ENCODE measurements at regions not wholly inside any gene's neighbourhood (a gene's known extent, or its start where the extent isn't known, plus 50 kb on each side); places are given as distances from the start of the nearest gene placed in this dataset.

DNA sequence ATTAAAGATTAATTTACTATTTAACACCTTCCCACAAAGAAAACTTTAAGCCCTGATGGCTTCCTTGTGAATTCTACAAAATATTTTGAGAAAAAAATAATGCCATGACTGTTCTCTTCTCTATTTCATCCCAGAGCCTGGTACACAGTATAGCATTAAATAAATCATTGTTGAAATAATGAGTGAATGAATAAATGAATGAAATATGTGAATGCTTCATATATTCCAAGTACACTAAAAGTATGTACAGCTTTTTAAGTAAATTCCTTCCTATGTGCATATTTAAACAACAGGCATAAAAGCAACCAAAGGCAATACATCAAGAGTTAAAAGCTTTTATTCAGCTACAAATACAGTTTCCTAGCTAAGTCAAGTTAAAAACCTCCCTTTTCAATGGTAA, 144.9 kb upstream of the CCDC196 start:
- no peak for DNase-seq (ENCODE audit: extremely low read depth, low read depth)
- H3K4me3 ChIP-seq (replicated peaks; ENCODE audit: low read depth, low read length): no peak overlapping the region
- TF ChIP-seq, protein P1, sequence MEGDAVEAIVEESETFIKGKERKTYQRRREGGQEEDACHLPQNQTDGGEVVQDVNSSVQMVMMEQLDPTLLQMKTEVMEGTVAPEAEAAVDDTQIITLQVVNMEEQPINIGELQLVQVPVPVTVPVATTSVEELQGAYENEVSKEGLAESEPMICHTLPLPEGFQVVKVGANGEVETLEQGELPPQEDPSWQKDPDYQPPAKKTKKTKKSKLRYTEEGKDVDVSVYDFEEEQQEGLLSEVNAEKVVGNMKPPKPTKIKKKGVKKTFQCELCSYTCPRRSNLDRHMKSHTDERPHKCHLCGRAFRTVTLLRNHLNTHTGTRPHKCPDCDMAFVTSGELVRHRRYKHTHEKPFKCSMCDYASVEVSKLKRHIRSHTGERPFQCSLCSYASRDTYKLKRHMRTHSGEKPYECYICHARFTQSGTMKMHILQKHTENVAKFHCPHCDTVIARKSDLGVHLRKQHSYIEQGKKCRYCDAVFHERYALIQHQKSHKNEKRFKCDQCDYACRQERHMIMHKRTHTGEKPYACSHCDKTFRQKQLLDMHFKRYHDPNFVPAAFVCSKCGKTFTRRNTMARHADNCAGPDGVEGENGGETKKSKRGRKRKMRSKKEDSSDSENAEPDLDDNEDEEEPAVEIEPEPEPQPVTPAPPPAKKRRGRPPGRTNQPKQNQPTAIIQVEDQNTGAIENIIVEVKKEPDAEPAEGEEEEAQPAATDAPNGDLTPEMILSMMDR (IDR thresholded peaks at IDR 0.05; ENCODE audit: low read depth, low read length, missing control alignments): no peak

DNA sequence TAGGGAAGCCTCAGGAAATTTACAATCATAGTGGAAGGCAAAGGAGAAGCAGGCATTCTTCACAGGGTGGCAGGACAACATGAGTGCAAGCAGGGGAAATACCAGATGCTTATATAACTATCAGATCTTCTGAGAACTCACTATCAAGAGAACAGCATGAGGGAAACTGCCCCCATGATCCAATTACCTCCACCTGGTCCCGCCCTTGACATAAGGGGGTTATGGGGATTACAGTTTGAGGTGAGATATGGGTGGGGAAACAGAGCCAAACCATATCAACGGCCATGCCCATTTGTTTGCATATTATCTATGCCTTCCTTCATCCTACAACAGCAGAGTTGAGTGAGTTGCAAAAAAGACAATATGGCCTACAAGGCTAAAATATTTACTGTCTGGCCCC, 140.2 kb upstream of the CCDC196 start:
- TF ChIP-seq, protein P1 (IDR thresholded peaks at IDR 0.05; ENCODE audit: low read depth, low read length, missing control alignments): no peak
- no peak overlapping the region for H3K4me3 ChIP-seq (replicated peaks; ENCODE audit: low read depth, low read length)
- no peak for DNase-seq (ENCODE audit: extremely low read depth, low read depth)

DNA sequence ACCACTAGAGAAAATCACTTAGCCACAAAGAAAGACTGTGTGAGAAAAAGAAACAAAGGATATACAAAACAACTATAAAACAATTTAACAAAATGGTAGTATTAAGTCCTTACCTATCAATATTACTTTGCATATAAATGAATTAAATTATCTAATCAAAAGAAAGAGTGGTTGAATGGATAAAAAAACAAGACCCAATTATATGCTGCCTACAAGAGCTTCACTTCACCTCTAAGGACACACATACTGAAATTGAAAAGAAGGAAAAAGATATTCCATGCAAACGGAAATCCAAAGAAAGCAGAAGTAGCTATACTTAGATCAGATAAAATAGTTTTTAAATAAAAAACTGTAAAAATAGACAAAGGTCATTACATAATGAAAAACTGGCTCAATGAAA, 134.9 kb upstream of the CCDC196 start:
- no peak overlapping the region for H3K4me3 ChIP-seq (replicated peaks; ENCODE audit: low read depth, low read length)
- no peak for DNase-seq (ENCODE audit: extremely low read depth, low read depth)
- TF ChIP-seq, protein P1 (IDR thresholded peaks at IDR 0.05; ENCODE audit: low read depth, low read length, missing control alignments): no peak

DNA sequence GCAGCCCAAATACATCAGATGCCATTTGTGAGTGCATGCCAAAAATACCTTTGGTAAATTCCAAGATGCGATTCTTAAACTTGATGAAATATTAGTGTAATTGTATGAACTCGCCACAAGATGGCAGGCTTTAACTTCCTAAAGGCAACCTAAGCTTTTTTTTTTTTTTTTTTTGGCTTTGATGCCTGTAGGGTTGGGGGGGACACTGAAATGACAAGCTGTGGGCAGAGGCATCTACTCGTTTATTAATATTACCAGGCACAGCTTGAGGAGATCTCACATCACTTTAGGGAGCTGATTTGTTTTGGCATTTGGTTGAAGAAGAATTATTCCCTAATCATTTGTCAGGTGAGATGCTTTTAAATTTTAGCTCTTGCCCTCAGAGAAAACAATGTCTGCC, 126.7 kb upstream of the CCDC196 start:
- DNase-seq (ENCODE audit: extremely low read depth, low read depth): peak; percentile 19
- no peak overlapping the region for H3K4me3 ChIP-seq (replicated peaks; ENCODE audit: low read depth, low read length)
- TF ChIP-seq, protein P1 (IDR thresholded peaks at IDR 0.05; ENCODE audit: low read depth, low read length, missing control alignments): peak; percentile 36

DNA sequence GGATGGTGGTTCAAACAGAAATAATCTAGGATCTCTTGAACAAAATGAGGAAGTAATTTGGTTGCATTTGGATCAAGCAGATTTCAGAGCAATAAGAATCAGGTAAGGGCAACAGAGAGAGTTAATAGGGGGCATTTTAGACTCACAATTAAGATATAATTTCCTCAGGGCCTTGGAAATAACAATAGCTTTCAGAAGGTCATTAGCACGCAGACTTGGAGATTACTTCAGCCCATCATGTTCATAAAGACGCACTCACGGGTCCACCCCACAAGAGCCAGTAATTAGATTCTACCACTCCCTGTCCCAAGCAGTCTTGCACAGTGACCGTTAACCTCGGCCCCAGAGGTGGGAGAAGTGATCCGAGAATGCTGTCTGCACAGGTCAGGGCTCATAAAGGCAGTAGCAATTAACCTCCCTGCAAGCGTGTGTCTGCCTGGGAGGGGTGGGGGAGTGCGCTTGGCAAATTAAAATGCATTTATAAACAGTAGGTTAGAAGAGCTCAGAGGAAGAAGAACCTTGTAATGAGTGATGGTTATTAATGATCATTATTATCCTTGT, 125.7 kb upstream of the CCDC196 start:
- TF ChIP-seq, protein P1 (IDR thresholded peaks at IDR 0.05; ENCODE audit: low read depth, low read length, missing control alignments): no peak
- DNase-seq (ENCODE audit: extremely low read depth, low read depth): no peak
- no peak overlapping the region for H3K4me3 ChIP-seq (replicated peaks; ENCODE audit: low read depth, low read length)

DNA sequence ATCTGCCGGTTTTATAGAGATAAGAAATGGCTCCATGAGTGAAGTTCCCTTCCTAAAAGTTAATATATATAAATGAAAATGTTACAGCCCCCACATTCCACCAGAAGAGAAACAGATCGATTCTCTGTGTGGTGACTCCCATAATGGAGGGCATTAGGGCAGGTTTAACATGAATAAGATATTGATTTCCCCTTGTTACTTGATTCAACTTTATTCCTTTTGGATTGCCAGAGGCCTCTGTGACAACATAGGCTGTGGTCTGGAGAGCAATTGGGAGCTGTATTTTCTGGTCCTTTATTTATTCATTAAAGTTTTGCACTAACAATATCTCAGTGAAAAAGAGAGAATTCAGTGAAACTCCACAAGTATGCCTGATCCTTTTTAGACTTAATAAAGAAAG, 125.2 kb upstream of the CCDC196 start:
- no peak for DNase-seq (ENCODE audit: extremely low read depth, low read depth)
- no peak overlapping the region for H3K4me3 ChIP-seq (replicated peaks; ENCODE audit: low read depth, low read length)
- TF ChIP-seq, protein P1 (IDR thresholded peaks at IDR 0.05; ENCODE audit: low read depth, low read length, missing control alignments): no peak

DNA sequence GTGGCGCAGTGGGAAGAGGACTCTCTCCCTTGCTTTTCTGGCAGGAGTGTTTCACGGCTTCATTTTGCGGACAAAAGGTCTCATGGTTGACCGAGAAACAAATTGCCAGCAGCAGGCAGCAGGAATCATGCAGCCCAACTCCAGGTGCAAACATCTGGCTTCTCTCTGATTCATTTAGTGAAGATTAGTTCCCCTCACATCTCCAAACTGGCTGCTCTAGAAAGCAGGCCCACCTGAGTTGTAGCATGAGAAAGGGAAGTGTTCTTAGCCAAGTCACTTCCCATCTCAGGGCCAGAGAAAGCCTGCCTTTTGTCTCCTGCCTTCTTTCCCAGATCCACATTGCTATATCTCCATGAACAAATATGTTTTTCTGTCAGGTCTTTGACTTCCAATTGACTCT, 120.8 kb upstream of the CCDC196 start:
- H3K4me3 ChIP-seq (replicated peaks; ENCODE audit: low read depth, low read length): no peak overlapping the region
- no peak for DNase-seq (ENCODE audit: extremely low read depth, low read depth)
- TF ChIP-seq, protein P1 (IDR thresholded peaks at IDR 0.05; ENCODE audit: low read depth, low read length, missing control alignments): no peak

Measured in HFF-Myc (cell line).